ENCODE measurements at regions not wholly inside any gene's neighbourhood (a gene's known extent, or its start where the extent isn't known, plus 50 kb on each side); places are given as distances from the start of the nearest gene placed in this dataset.
A peak's percentile ranks its signal among the peaks of the same experiment; 100 is the strongest.

DNA sequence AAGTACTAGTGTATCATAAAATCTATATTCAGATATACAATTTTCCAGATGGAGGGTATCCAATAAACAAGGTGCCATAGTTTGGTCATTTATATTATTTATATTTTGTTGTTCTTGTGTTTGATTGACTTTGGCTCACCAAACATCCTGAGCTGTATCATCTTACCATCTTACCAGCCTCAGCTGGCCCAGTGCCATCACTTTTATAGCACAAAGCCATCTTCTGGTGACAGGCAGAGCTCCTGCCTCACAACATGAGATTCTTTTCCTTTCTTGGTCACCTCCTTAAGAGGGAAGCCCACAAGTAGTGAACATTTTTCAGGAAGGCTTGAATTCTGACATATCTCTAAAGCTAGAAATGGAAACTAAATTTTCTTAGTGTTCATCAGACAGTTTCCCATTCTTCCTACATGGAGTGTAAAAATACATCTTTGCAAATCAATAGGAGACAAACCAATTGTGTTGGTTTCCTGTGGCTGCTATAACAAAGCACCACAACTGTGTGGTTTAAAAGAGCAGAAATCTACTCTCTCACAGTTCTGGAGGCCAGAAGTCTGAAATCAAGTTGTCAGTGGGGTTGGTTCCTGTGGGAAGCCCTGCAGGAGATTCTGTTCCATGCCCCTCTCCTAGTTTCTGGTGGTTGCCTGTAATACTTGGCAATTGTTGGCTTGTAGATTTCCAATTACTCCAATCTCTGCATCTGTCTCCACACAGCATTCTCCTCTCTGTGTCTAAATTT lies 341.8 kb downstream of the MAN2A1 start:
- Histone ChIP-seq H2AK5ac (ENCODE audit: low read depth, low read length) (no peak overlapping the region), H3K9ac (replicated peaks in 1 of 4; ENCODE audit: extremely low read depth in 1 of 4, low read depth in 3 of 4, low read length in 3 of 4) (no peak overlapping the region), H2BK12ac (ENCODE audit: low read depth, low read length) (no peak overlapping the region), H3K27ac (ENCODE audit: low read depth, low read length) (no peak overlapping the region), H3K9me3 (ENCODE audit: insufficient read depth in 2 of 2, low read depth in 1 of 2, low read length in 1 of 2) (no peaks in the 10 kb centered on the region), H3K4ac (replicated peaks; ENCODE audit: insufficient read length, low read depth, low read length) (no peak overlapping the region), H2BK5ac (ENCODE audit: low read depth, low read length) (no peak overlapping the region), H2AFZ (ENCODE audit: low read length) (peak overlapping the region; percentile 10; the same call in 1 of the 2 replicates), H3K36me3 (ENCODE audit: control insufficient read depth in 2 of 4, insufficient read depth in 4 of 4, low read length in 3 of 4) (no peaks in the 10 kb centered on the region), H3K18ac (ENCODE audit: extremely low read depth, low read length) (no peak overlapping the region), H4K8ac (ENCODE audit: extremely low read depth, insufficient read depth, low read length) (no peak overlapping the region), H2BK20ac (ENCODE audit: low read length) (no peak overlapping the region), H3K79me2 (ENCODE audit: control insufficient read depth in 1 of 2, insufficient read depth in 2 of 2, low read length in 2 of 2) (no peaks in the 10 kb centered on the region), H3K23me2 (ENCODE audit: low read depth, low read length) (no peaks in the 10 kb centered on the region; the same call in 1 of the 2 replicates), H2BK15ac (ENCODE audit: low read length) (no peak overlapping the region), H3K4me1 (replicated peaks in 1 of 4; ENCODE audit: control insufficient read depth in 3 of 4, insufficient read depth in 4 of 4, low read length in 3 of 4) (peaks cover 0 to 5% (median 0%) of the 10 kb centered on the region in 4 experiments; a peak in 1 of 7 replicates), H4K20me1 (replicated peaks in 1 of 2; ENCODE audit: control insufficient read depth in 1 of 2, insufficient read depth in 2 of 2, low read length in 2 of 2) (no peaks in the 10 kb centered on the region), H2BK120ac (replicated peaks; ENCODE audit: low read depth, low read length) (no peak overlapping the region), H3K4me2 (ENCODE audit: insufficient read depth in 1 of 2, low read depth in 2 of 2, low read length in 2 of 2) (no peak overlapping the region), H3K14ac (ENCODE audit: insufficient read length) (no peak overlapping the region), H3K27me3 (replicated peaks in 1 of 4; ENCODE audit: control insufficient read depth in 3 of 4, extremely low read depth in 1 of 4, insufficient read depth in 3 of 4, low read length in 3 of 4) (no peaks in the 10 kb centered on the region), H3K56ac (replicated peaks; ENCODE audit: insufficient read length, low read depth, low read length) (no peak overlapping the region), H3K79me1 (ENCODE audit: low read depth, low read length) (no peaks in the 10 kb centered on the region), H4K5ac (ENCODE audit: insufficient read length, low read depth, low read length) (no peak overlapping the region), H4K91ac (replicated peaks; ENCODE audit: insufficient read length, low read length) (no peak overlapping the region), H3K23ac (ENCODE audit: insufficient read length) (no peak overlapping the region), H3K4me3 (ENCODE audit: extremely low read depth in 1 of 4, insufficient read depth in 2 of 4, low read depth in 3 of 4, low read length in 4 of 4) (no peak overlapping the region)
- ChIA-PET CTCF (ENCODE audit: partially characterized antibody) (interaction anchor here (1.3 to 2.2 kb wide), 3 partner anchors 8 to 302 kb away, joined by 3 to 8 read pairs (median 3); no protein-coding TSS in a partner anchor), POLR2A (ENCODE audit: partially characterized antibody) (no interaction called here)
- no peak for FAIRE-seq
- no peak for DNase-seq (ENCODE audit: low read depth in 1 of 2, low spot score in 2 of 2)
